Smooth muscle cell (in vitro differentiated cells): ENCODE measurements at regions not wholly inside any gene's neighbourhood (a gene's known extent, or its start where the extent isn't known, plus 50 kb on each side); places are given as distances from the start of the nearest gene placed in this dataset.

ENCODE experiments used
- DNase-seq: peaks from one replicate; lab custom pipeline; 2025; ENCODE audit not compliant: unreplicated experiment; lab: John Stamatoyannopoulos, UW
- H2AFZ ChIP-seq: fragments of 200-600 bp; sonication (generic); 2 replicates; pipeline ENCODE4 v1.6.0; 2016; ENCODE audit warnings: antibody characterized with exemption, low read depth, mild to moderate bottlenecking
- H3F3A ChIP-seq: fragments of 200-600 bp; sonication (generic); 2 replicates; pipeline ENCODE4 v1.6.0; 2017; ENCODE audit warnings: antibody characterized with exemption, low read depth
- H3K27ac ChIP-seq: fragments of 200-600 bp; sonication (generic); 2 replicates; pipeline ENCODE4 v1.5.1; 2016; ENCODE audit warnings: low read depth, mild to moderate bottlenecking
- H3K27me3 ChIP-seq: fragments of 200-600 bp; sonication (generic); 2 replicates; pipeline ENCODE4 v1.6.1; 2016; ENCODE audit warnings: low read depth, mild to moderate bottlenecking
- H3K36me3 ChIP-seq: fragments of 200-600 bp; sonication (generic); 2 replicates; pipeline ENCODE4 v1.5.1; 2016; ENCODE audit warnings: low read depth
- H3K4me1 ChIP-seq: fragments of 200-600 bp; sonication (generic); 2 replicates; pipeline ENCODE4 v1.5.1; 2016; ENCODE audit warnings: low read depth
- H3K4me2 ChIP-seq: fragments of 200-600 bp; sonication (generic); 2 replicates; pipeline ENCODE4 v1.6.0; 2016; ENCODE audit warnings: mild to moderate bottlenecking
- H3K4me3 ChIP-seq: fragments of 200-600 bp; sonication (generic); 2 replicates; pipeline ENCODE4 v1.5.1; 2016; ENCODE audit warnings: mild to moderate bottlenecking
- H3K79me2 ChIP-seq: fragments of 200-600 bp; sonication (generic); 2 replicates; pipeline ENCODE4 v1.6.0; 2016; ENCODE audit warnings: low read depth, mild to moderate bottlenecking
- H3K9ac ChIP-seq: fragments of 200-600 bp; sonication (generic); 2 replicates; pipeline ENCODE4 v1.6.0; 2016; ENCODE audit warnings: low read depth
- H3K9me3 ChIP-seq: fragments of 200-600 bp; sonication (generic); replicated peaks from 2 replicates; pipeline ENCODE4 v1.5.1; 2016; ENCODE audit warnings: low read depth
- H4K20me1 ChIP-seq: fragments of 200-600 bp; sonication (generic); 2 replicates; pipeline ENCODE4 v1.6.0; 2016; ENCODE audit warnings: low read depth
- CTCF ChIP-seq: fragments of 200-600 bp; sonication (generic); IDR thresholded peaks from 2 replicates; pipeline ENCODE4 v1.5.1; 2017; ENCODE audit warnings: borderline replicate concordance, mild to moderate bottlenecking, antibody characterized with exemption; ENCODE audit not compliant: insufficient read depth, poor library complexity, severe bottlenecking
- WGBS: methylation state at CpG from one replicate; pipeline ENCODE4 v1.1.7; 2016; ENCODE audit warnings: low lambda C conversion rate; 5-methylcytosine and 5-hydroxymethylcytosine counted together

- no peak overlapping the region for H2AFZ ChIP-seq
- no peak overlapping the region for H3K9ac ChIP-seq
- no peaks in the 10 kb centered on the region for H3K4me1 ChIP-seq
- H3K27ac ChIP-seq: no peak overlapping the region
- WGBS: 99% methylated on average over 3 of the region's 3 CpGs
- H4K20me1 ChIP-seq: no peaks in the 10 kb centered on the region
- no peak for TF ChIP-seq CTCF
- DNase-seq: no peak
- H3K27me3 ChIP-seq: no peaks in the 10 kb centered on the region
- no peaks in the 10 kb centered on the region for H3K9me3 ChIP-seq
- H3K36me3 ChIP-seq: no peaks in the 10 kb centered on the region
- H3F3A ChIP-seq: no peaks in the 10 kb centered on the region
- H3K4me2 ChIP-seq: no peak overlapping the region
- no peaks in the 10 kb centered on the region for H3K79me2 ChIP-seq
- no peak overlapping the region for H3K4me3 ChIP-seq
Observed at GRCh38 chr7:69464035-69464434, 134.2 kb upstream of the AUTS2 start.

- H3K36me3 ChIP-seq: no peaks in the 10 kb centered on the region
- H4K20me1 ChIP-seq: no peaks in the 10 kb centered on the region
- no peaks in the 10 kb centered on the region for H3K27me3 ChIP-seq
- H3F3A ChIP-seq: no peaks in the 10 kb centered on the region
- H3K9me3 ChIP-seq: no peaks in the 10 kb centered on the region
- TF ChIP-seq CTCF: no peak
- 84% methylated on average over 1 of the region's 1 CpG for WGBS
- no peak for DNase-seq
- no peak overlapping the region for H3K27ac ChIP-seq
- H3K4me1 ChIP-seq: no peaks in the 10 kb centered on the region
- no peak overlapping the region for H3K4me2 ChIP-seq
- H3K4me3 ChIP-seq: no peak overlapping the region
- no peak overlapping the region for H2AFZ ChIP-seq
- H3K79me2 ChIP-seq: no peaks in the 10 kb centered on the region
- no peak overlapping the region for H3K9ac ChIP-seq
Observed at GRCh38 chr7:69465262-69465661, 133.0 kb upstream of the AUTS2 start.

- no peaks in the 10 kb centered on the region for H3K79me2 ChIP-seq
- H3F3A ChIP-seq: no peaks in the 10 kb centered on the region
- no peak overlapping the region for H3K4me2 ChIP-seq
- no peak for DNase-seq
- TF ChIP-seq CTCF: no peak
- no peak overlapping the region for H3K4me3 ChIP-seq
- H3K9me3 ChIP-seq: no peaks in the 10 kb centered on the region
- no peaks in the 10 kb centered on the region for H3K4me1 ChIP-seq
- no peaks in the 10 kb centered on the region for H3K36me3 ChIP-seq
- H4K20me1 ChIP-seq: no peaks in the 10 kb centered on the region
- H3K27me3 ChIP-seq: no peaks in the 10 kb centered on the region
- no peak overlapping the region for H3K27ac ChIP-seq
- WGBS: 61% methylated on average over 1 of the region's 1 CpG
- H3K9ac ChIP-seq: no peak overlapping the region
- no peak overlapping the region for H2AFZ ChIP-seq
Observed at GRCh38 chr7:69467826-69468225, 130.4 kb upstream of the AUTS2 start.

- no peaks in the 10 kb centered on the region for H3K9me3 ChIP-seq
- H3K79me2 ChIP-seq: no peaks in the 10 kb centered on the region
- H4K20me1 ChIP-seq: no peaks in the 10 kb centered on the region
- H3K36me3 ChIP-seq: no peaks in the 10 kb centered on the region
- no peak for TF ChIP-seq CTCF
- no peaks in the 10 kb centered on the region for H3K4me1 ChIP-seq
- 85% methylated on average over 5 of the region's 5 CpGs for WGBS
- no peak overlapping the region for H3K4me2 ChIP-seq
- no peaks in the 10 kb centered on the region for H3F3A ChIP-seq
- H3K27me3 ChIP-seq: peaks cover 3% of the 10 kb centered on the region
- H2AFZ ChIP-seq: no peak overlapping the region
- H3K27ac ChIP-seq: no peak overlapping the region
- H3K4me3 ChIP-seq: no peak overlapping the region
- no peak for DNase-seq
- no peak overlapping the region for H3K9ac ChIP-seq
Observed at GRCh38 chr7:69476416-69476815, 121.9 kb upstream of the AUTS2 start.
